ENCODE measurements at regions not wholly inside any gene's neighbourhood (a gene's known extent, or its start where the extent isn't known, plus 50 kb on each side); places are given as distances from the start of the nearest gene placed in this dataset.

- TF ChIP-seq CTCF (IDR thresholded peaks at IDR 0.05) (no peak), CHD2 (IDR thresholded peaks at IDR 0.05; ENCODE audit: low read length, partially characterized antibody) (no peak), ZBTB33 (IDR thresholded peaks at IDR 0.05; ENCODE audit: borderline replicate concordance, low read depth) (no peak), RXRA (IDR thresholded peaks at IDR 0.05; ENCODE audit: borderline replicate concordance, low read depth) (no peak)
Observed at GRCh38 chr7:22016507-22016906, 70.8 kb upstream of the CDCA7L start.
